ENCODE measurements at regions not wholly inside any gene's neighbourhood (a gene's known extent, or its start where the extent isn't known, plus 50 kb on each side); places are given as distances from the start of the nearest gene placed in this dataset.

GRCh38 chr3:55269636-55270035 lies 217.5 kb downstream of the WNT5A start (continued):
- no peak for TF ChIP-seq MAX (IDR thresholded peaks at IDR 0.05; ENCODE audit: low read depth, low read length)
- TF ChIP-seq CBX5 (IDR thresholded peaks at IDR 0.05; ENCODE audit: low read depth), result no peak
- TF ChIP-seq FOXK2 (IDR thresholded peaks at IDR 0.05), result no peak
- TF ChIP-seq, protein P1, sequence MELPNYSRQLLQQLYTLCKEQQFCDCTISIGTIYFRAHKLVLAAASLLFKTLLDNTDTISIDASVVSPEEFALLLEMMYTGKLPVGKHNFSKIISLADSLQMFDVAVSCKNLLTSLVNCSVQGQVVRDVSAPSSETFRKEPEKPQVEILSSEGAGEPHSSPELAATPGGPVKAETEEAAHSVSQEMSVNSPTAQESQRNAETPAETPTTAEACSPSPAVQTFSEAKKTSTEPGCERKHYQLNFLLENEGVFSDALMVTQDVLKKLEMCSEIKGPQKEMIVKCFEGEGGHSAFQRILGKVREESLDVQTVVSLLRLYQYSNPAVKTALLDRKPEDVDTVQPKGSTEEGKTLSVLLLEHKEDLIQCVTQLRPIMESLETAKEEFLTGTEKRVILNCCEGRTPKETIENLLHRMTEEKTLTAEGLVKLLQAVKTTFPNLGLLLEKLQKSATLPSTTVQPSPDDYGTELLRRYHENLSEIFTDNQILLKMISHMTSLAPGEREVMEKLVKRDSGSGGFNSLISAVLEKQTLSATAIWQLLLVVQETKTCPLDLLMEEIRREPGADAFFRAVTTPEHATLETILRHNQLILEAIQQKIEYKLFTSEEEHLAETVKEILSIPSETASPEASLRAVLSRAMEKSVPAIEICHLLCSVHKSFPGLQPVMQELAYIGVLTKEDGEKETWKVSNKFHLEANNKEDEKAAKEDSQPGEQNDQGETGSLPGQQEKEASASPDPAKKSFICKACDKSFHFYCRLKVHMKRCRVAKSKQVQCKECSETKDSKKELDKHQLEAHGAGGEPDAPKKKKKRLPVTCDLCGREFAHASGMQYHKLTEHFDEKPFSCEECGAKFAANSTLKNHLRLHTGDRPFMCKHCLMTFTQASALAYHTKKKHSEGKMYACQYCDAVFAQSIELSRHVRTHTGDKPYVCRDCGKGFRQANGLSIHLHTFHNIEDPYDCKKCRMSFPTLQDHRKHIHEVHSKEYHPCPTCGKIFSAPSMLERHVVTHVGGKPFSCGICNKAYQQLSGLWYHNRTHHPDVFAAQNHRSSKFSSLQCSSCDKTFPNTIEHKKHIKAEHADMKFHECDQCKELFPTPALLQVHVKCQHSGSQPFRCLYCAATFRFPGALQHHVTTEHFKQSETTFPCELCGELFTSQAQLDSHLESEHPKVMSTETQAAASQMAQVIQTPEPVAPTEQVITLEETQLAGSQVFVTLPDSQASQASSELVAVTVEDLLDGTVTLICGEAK (IDR thresholded peaks at IDR 0.05; ENCODE audit: borderline replicate concordance), result no peak
- no peak for TF ChIP-seq LARP7 (IDR thresholded peaks at IDR 0.05)
- TF ChIP-seq TCF12 (IDR thresholded peaks at IDR 0.05; ENCODE audit: low read depth, low read length), result no peak

GRCh38 chr3:55269096-55269495 lies 218.0 kb downstream of the WNT5A start:
- H3K27ac ChIP-seq (ENCODE audit: control insufficient read depth, insufficient read depth), result no peak overlapping the region
- ATAC-seq, result no peak
- H3K4me3 ChIP-seq, result no peak overlapping the region
- H3K9me3 ChIP-seq (replicated peaks; ENCODE audit: control insufficient read depth, insufficient read depth, low read length), result no peaks in the 10 kb centered on the region
- H3K9ac ChIP-seq (ENCODE audit: control insufficient read depth, insufficient read depth, low read length), result no peak overlapping the region
- intact Hi-C loops (cut with micrococcal nuclease; ENCODE audit: unreplicated experiment), result no loop called here
- ChIA-PET POLR2A (no interaction called here), RAD21 (ENCODE audit: unreplicated experiment) (no interaction called here), SMC1A (ENCODE audit: uncharacterized antibody, unreplicated experiment) (no interaction called here), CTCF (no interaction called here)
- 11% methylated on average over 4 of the region's 4 CpGs for WGBS (ENCODE audit: insufficient coverage, insufficient replicate concordance, low lambda C conversion rate, missing lambda C conversion rate)
- H2AFZ ChIP-seq (ENCODE audit: control insufficient read depth, low read depth, low read length), result no peak overlapping the region
- no TSS peak for BruUV-seq (replicated peaks)
- H4K20me1 ChIP-seq (ENCODE audit: control insufficient read depth, insufficient read depth), result no peaks in the 10 kb centered on the region
- no peaks in the 10 kb centered on the region for H3K79me2 ChIP-seq (ENCODE audit: control insufficient read depth, insufficient read depth, low read length)
- in situ Hi-C loops (cut with MboI), result no loop called here
- no peaks in the 10 kb centered on the region for H3K36me3 ChIP-seq (ENCODE audit: control insufficient read depth in 2 of 2, insufficient read depth in 2 of 2, low read length in 1 of 2)
- no peak for FAIRE-seq
- no peaks in the 10 kb centered on the region for H3K4me1 ChIP-seq (ENCODE audit: control insufficient read depth, insufficient read depth, low read length)
- DNase-seq (ENCODE audit: low read depth, low spot score), result no peak
- no peak overlapping the region for H3K4me2 ChIP-seq (ENCODE audit: control insufficient read depth, insufficient read depth)
- no peaks in the 10 kb centered on the region; a peak in 1 of 4 replicates for H3K27me3 ChIP-seq (replicated peaks in 1 of 2; ENCODE audit: control insufficient read depth in 2 of 2, insufficient read depth in 2 of 2, low read length in 1 of 2)
- TF ChIP-seq STAT3 (IDR thresholded peaks at IDR 0.05; ENCODE audit: low read depth, low read length) (no peak), CHD1 (IDR thresholded peaks at IDR 0.05; ENCODE audit: low read depth, low read length) (no peak), ZNF687 (IDR thresholded peaks at IDR 0.05) (no peak), CBFB (IDR thresholded peaks at IDR 0.05; ENCODE audit: low read depth) (no peak), YBX1 (IDR thresholded peaks at IDR 0.05) (no peak), POLR2A (IDR thresholded peaks at IDR 0.05; ENCODE audit: low read depth, low read length) (no peak), CEBPB (IDR thresholded peaks at IDR 0.05; ENCODE audit: borderline replicate concordance in 1 of 2, low read depth in 2 of 2, low read length in 2 of 2) (no peak), MTA3 (IDR thresholded peaks at IDR 0.05; ENCODE audit: borderline replicate concordance, low read length) (no peak), RFX5 (IDR thresholded peaks at IDR 0.05; ENCODE audit: low read depth, low read length) (no peak), FOXM1 (IDR thresholded peaks at IDR 0.05; ENCODE audit: low read depth, low read length) (no peak), KDM1A (IDR thresholded peaks at IDR 0.05; ENCODE audit: borderline replicate concordance) (no peak), BRCA1 (IDR thresholded peaks at IDR 0.05; ENCODE audit: low read depth, low read length) (no peak)

Data from GM12878 (cell line).